ENCODE measurements at regions not wholly inside any gene's neighbourhood (a gene's known extent, or its start where the extent isn't known, plus 50 kb on each side); places are given as distances from the start of the nearest gene placed in this dataset.
A peak's percentile ranks its signal among the peaks of the same experiment; 100 is the strongest.
"Not testable (repeated sequence)": the region's sequence is repeated elsewhere in the genome, so short reads cannot be mapped to it uniquely, and the experiment has no call there.

DNA sequence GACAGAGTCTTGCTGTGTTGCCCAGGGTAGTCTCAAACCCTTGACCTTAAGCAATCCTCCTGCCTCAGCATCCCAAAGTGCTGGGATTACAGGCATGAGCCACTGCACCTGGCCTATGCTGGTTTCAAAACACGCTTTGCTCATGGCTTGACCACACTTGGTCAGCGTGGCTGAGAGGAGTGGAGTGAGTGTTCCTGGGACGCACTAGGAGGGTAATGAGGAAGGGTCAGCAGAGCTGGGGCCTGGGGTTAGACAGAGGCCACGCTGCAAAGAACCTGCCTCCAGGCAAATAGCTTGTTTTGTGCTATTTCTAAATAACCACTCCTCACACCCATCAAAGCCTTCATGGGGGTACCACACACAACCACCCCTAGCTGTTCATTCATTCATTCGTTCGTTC, 77.9 kb upstream of the TOX2 start:
- DNase-seq: no peak

DNA sequence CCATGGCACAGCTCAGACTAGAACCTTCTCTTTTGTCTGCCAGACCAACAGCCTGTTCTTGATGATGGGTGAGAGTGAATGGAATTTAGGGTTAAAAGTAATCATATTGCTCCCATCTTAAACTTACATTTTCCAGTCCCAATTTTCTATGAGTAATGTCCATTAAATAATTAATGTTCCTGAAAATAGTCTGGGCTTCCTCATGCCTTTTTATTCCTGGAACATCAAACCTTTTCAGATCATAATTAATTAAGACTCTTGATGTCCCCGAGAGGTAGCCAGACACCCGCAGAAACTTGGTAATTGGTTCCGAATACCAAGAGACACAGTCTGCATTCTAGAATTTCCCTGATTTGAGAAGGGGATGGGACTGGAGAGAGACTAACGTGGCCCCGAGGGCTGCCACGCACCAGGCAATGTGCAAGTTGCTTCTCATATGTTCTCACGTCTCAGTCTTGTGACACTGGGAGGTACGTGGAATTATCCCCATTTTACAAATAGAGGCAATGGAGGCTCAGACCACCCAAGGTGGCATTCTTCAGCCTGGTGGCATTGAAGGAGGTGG, 78.6 kb upstream of the TOX2 start:
- DNase-seq: no peak

DNA sequence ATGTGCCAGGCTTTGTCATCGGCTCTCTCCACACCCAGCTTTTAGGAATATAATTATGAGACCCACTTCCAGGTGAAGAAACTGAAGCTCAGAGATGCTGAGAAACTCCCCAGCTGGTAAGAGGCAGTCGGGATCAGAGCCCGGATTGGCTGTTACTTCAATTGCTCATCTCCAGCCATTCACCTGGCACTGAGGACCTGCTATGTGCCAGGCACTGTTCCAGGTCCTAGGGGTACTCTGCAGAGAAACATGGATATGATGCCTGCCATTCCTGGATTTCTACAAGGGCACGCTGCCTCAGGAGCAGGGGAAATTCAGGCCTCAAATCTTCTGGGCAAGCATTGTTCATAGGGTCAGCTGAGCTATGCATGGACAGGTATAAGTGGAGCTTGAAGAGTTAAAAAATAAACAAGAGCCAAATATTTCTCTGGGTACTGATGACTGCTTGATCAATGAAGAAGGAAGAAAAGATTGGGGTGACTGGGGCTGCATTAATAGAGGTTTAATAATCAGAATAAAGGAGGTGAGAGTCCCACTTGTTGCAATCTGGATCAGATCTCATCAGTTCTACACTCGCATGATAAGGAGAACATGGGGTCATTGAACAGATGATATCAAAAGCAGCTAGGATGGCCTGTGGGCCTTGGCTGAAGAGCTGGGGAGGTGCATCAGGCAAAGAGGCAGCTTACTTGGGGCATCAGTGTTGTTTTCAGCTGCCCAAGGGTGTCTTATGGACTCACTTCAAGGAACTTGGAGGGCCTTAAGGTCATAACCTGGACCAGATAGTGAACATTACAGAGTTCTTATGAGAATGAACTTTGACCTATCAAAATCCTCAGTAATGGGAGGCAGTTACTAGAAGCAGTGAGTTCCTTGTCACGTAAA, 80.9 kb upstream of the TOX2 start:
- DNase-seq: no peak

DNA sequence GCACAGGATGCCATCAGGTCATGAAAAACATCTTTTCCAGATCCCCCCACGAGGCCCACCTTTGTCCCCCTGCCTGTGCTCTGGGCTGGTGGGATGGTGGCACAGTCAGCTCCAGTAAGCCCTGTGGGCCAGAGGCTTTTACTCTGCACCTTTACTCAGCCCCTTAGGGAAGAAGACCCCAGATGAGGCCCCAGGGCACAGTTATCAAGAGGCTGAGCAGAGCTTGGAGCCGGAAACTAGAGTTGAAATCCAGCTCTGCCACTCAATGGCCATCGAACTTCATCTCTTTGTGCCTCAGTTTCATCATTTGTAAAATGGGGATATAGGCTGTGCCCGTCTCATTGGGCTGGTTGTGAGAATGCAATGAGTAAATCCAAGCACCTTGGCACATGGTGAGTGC, 81.7 kb upstream of the TOX2 start:
- DNase-seq: no peak

GRCh38 chr20:43832096-43832816, 82.4 kb upstream of the TOX2 start:
- DNase-seq: no peak

DNA sequence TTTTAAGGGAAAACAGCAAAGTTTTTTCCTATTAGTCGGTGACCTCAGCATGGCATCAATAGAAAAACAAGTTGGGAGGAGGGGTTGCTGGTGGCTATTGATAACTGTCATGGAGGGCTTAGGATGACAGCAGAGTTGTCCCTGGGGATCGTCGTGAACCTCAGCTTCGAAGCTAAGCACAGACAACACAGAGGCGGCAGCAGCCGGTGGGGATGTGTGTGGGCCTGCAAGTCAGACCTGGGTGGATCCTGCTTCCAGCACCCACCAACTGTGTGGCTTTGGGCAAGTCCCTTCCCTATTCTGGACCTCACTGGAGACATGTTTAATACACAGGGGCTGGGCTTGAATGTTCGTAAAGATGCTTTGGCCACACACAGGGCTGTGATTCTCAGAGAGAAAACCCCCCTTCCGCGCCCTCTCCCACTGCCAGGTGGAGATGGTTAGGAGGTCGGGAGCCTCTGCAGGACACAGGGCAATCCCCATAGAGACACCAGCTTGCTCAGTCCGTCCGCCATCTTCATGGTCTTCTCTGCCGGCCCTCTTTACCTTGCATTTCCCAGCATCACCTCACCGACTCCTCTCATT, 83.1 kb upstream of the TOX2 start:
- no peak for DNase-seq

DNA sequence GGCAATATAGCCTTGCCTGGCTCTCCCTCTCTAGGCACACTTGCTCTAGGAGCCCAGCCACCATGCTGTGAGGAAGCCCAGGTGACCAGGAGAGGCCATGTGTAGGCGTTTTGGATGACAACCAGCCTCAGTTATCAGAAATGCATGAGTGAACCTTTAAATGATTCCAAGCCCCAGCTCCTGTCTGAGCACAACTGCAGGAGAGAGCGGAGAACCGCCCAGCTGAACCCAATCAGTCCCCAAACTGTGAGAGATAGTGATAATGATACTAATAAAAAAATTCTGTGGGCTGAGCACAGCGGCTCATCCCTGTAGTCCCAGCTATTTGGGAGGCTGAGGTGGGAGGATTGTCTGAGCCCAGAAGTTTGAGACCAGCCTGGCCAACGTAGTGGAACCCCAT, 83.8 kb upstream of the TOX2 start:
- DNase-seq: no peak

- DNase-seq: no peak
Measured at GRCh38 chr20:43829951-43830690, 84.5 kb upstream of the TOX2 start.

- no peak for DNase-seq
Measured at GRCh38 chr20:43827940-43828562, 86.6 kb upstream of the TOX2 start.

- DNase-seq: not testable (repeated sequence)
Measured at GRCh38 chr20:43826943-43827342, 87.7 kb upstream of the TOX2 start.

GRCh38 chr20:43825581-43825980, 89.1 kb upstream of the TOX2 start:
- no peak for DNase-seq

GRCh38 chr20:43825051-43825402, 89.6 kb upstream of the TOX2 start:
- no peak for DNase-seq

DNA sequence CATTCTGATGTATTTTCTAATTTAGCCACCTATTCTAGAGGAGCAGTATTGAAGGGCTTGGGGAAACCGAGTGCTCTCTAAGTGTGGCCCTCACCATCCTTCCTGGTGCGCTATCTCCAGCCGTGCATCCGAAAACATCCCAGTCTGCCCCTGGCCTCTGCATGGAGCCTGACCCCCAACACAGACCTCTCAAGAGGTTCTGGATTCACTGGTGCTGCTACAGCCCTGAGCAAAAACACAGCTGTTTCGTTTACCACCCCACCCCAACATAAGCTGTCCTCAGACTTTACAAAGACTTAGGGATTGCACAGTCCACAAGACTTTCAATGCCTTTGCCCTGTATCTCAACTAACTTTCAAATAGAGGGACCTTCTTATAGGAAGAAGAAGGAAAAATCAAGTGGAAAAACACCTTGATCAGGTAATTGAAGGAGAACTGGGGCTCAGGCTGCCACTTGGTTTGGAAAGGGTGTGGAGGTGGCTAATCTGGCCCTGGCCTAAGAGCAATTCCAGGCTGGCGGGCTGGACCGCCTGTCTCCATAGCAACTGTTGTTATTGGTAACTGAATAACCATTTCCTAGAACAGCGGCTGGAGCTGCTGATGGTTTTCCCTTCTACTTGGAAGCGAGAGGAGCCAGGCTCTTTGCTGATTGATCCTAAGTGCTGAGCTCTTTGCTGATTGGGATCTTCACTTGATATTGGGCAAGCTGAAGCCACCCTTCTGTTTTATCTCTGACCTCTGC, 90.2 kb upstream of the TOX2 start:
- DNase-seq: no peak

- DNase-seq: no peak
Measured at GRCh38 chr20:43821795-43822194, 92.9 kb upstream of the TOX2 start.

DNA sequence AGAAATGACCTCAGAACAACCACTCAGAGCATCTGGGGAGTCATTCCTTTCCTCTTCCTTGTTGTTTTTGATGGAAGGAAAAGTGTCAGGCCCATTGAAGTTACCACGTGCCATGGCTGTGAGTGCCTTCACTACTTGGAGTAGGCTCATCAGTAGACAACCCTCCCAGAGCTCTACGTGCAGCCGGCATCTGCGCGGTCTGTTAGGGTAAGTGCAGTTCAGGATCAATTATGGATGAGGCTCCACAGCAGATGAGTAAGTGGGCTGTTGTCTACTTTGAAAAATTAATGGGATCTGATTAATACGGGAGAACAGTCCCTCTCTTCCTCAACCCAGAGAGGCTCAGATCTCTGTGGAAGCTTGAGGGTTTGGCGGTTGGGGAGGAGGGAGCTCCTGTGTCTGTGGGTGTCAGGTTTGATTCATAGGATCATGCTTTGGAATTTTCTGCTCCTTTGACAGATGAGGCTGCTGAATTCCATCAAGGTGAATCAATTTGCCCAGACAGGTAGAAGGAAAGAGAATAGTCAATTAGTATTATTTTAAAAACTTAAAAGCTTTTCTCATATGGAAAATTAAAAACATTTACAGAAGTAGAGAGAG, 93.8 kb upstream of the TOX2 start:
- no peak for DNase-seq

DNA sequence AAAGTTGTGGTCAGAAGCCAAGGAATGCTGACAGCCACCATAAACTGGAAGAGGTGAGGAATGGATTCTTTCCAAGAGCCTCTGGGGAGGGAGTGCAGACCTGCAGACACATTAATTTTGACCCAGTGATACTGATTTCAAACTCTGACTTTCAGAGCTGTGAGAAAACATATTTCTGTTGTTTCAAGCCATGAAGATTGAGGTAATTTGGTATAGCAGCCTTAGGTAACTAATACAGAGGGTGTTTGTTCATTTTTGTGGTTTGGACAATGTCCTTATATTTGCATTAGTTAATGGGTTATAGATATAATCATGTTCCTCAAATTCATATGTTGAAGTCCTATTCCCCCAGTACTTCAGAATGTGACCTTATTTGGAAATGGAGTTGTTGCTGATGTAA, 85.4 kb upstream of the GTSF1L start:
- no peak for DNase-seq

- DNase-seq: no peak
Measured at GRCh38 chr20:43809206-43809819, 82.5 kb upstream of the GTSF1L start.

- DNase-seq: no peak
Measured at GRCh38 chr20:43804781-43805180, 78.0 kb upstream of the GTSF1L start.

GRCh38 chr20:43803276-43803675, 76.5 kb upstream of the GTSF1L start:
- DNase-seq: no peak

DNA sequence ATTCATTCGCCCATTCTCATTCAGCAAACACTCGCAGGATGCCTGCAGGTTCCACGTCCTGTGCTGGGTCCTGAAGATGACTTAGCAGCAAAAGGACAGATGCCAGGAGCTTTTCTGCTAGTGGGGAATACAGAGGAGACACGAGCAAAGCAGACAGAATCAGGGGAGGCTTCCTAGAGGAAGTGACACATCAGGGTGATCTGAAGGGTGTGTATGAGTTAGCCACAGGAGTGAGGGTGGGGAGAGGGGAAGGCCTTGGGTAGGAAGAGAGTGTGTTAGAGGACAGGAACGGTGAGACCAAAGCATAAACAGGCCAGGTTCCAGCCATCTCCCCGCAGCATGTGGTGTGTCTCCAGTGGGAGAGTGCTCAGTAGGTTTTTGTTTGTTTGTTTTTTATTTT, 73.4 kb upstream of the GTSF1L start:
- peak; percentile 17 for DNase-seq

GRCh38 chr20:43799741-43800140, 72.9 kb upstream of the GTSF1L start:
- DNase-seq: no peak
